Large intestine (tissue), 3 donors: ENCODE measurements at regions not wholly inside any gene's neighbourhood (a gene's known extent, or its start where the extent isn't known, plus 50 kb on each side); places are given as distances from the start of the nearest gene placed in this dataset.

Experiments used
- DNase-seq, 2 donors: peaks; one replicate each; pipeline versions ENCODE4 v3.0.0 to v3.0.0-alpha.2; 2013
- H3K27ac ChIP-seq: one replicate; pipeline ENCODE4 v1.5.1; 2013; ENCODE audit warnings: low read length
- H3K27me3 ChIP-seq: 2 replicates; pipeline ENCODE4 v1.6.1; 2013; ENCODE audit warnings: low read length; ENCODE audit not compliant: control insufficient read depth, insufficient read depth
- H3K36me3 ChIP-seq: 2 replicates; pipeline ENCODE4 v1.6.1; 2013; ENCODE audit warnings: low read length; ENCODE audit not compliant: control insufficient read depth, insufficient read depth
- H3K4me1 ChIP-seq: one replicate; pipeline ENCODE4 v1.6.1; 2013; ENCODE audit warnings: low read length; ENCODE audit not compliant: control insufficient read depth, insufficient read depth
- H3K4me3 ChIP-seq: one replicate; pipeline ENCODE4 v1.5.1; 2013; ENCODE audit warnings: low read length
- H3K9me3 ChIP-seq: one replicate; pipeline ENCODE4 v1.6.1; 2013; ENCODE audit warnings: mild to moderate bottlenecking, low read depth, low read length, moderate library complexity; ENCODE audit not compliant: control insufficient read depth
- WGBS: methylation state at CpG from one replicate; pipeline ENCODE4 v1.1.5; 2013; ENCODE audit warnings: low lambda C conversion rate; ENCODE audit not compliant: insufficient coverage; 5-methylcytosine and 5-hydroxymethylcytosine counted together

- no peak for DNase-seq
- H3K27me3 ChIP-seq = peaks cover 6% of the 10 kb centered on the region
Measured at GRCh38 chr20:23203951-23204730, 118.0 kb upstream of the CD93 start.

GRCh38 chr20:23203310-23203709, 117.2 kb upstream of the CD93 start:
- no peaks in the 10 kb centered on the region for H3K36me3 ChIP-seq
- no peak overlapping the region for H3K4me3 ChIP-seq
- H3K27me3 ChIP-seq = peaks cover 6% of the 10 kb centered on the region
- DNase-seq = no peak
- H3K4me1 ChIP-seq = peaks cover 7% of the 10 kb centered on the region
- WGBS = no CpG with 5 or more reads among the region's 2 CpGs
- no peaks in the 10 kb centered on the region for H3K9me3 ChIP-seq
- H3K27ac ChIP-seq = no peak overlapping the region

More at GRCh38 chr20:23203951-23204730, 118.0 kb upstream of the CD93 start:
- H3K9me3 ChIP-seq = no peaks in the 10 kb centered on the region
- peaks cover 7% of the 10 kb centered on the region for H3K4me1 ChIP-seq
- no peaks in the 10 kb centered on the region for H3K36me3 ChIP-seq
- H3K27ac ChIP-seq = no peak overlapping the region
- WGBS = 20% methylated on average over 1 of the region's 9 CpGs
- H3K4me3 ChIP-seq = no peak overlapping the region

GRCh38 chr20:23201658-23202057, 115.5 kb upstream of the CD93 start:
- Histone ChIP-seq H3K4me1 (peaks cover 7% of the 10 kb centered on the region), H3K9me3 (no peaks in the 10 kb centered on the region), H3K27me3 (peaks cover 6% of the 10 kb centered on the region), H3K36me3 (no peaks in the 10 kb centered on the region), H3K4me3 (no peak overlapping the region), H3K27ac (no peak overlapping the region)
- no peak for DNase-seq
- WGBS = 100% methylated on average over 3 of the region's 6 CpGs

DNA sequence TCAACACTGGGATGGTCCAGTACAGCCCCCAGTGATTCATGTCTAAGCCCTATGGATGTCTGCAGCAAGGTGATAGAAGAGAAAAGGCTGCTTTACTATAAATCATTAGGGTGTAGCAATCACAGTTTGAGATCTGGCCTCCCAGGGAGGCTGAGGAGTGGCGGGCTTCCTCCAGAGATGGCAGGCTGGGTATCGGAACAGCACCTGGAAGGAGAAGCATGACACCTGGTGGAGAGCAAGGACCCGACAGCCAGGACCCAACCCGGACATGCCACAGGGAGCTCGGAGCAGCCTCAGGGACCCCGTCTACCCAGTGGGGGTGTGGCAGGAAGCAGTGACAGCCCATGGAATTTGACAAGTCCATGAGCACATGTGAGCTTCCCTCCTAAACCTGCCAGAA, 114.8 kb upstream of the CD93 start:
- DNase-seq = peak; percentile 39 to 46

GRCh38 chr20:23200413-23200812, 114.3 kb upstream of the CD93 start:
- Histone ChIP-seq H3K27me3 (peaks cover 6% of the 10 kb centered on the region), H3K4me1 (no peaks in the 10 kb centered on the region), H3K4me3 (no peak overlapping the region), H3K9me3 (no peaks in the 10 kb centered on the region), H3K27ac (no peak overlapping the region), H3K36me3 (no peaks in the 10 kb centered on the region)
- 71% methylated on average over 1 of the region's 12 CpGs for WGBS
- no peak for DNase-seq

More for the DNA sequence above, 114.8 kb upstream of the CD93 start:
- H3K27ac ChIP-seq = no peak overlapping the region
- H3K4me3 ChIP-seq = no peak overlapping the region
- H3K36me3 ChIP-seq = no peaks in the 10 kb centered on the region
- no peaks in the 10 kb centered on the region for H3K9me3 ChIP-seq
- WGBS = no CpG with 5 or more reads among the region's 6 CpGs
- H3K4me1 ChIP-seq = peaks cover 2% of the 10 kb centered on the region
- H3K27me3 ChIP-seq = peaks cover 6% of the 10 kb centered on the region

DNA sequence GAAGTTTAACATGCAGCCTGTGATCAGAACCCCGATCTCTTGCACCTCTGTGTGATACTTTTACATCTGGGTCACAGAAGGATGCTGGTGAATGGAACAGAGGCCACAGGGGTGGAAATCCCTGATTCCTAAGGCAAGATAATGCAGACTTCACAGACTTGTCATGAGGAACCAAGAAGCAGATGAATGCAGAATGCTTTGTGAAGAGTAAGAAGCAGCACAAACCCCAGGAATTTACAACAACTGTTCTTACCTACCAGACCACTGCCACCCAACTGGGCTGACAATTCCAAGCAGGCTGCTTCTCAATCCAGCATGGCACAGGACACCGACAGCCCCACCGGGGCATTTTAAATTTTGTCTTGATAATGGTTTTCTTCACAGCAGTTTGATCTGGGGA, 113.2 kb upstream of the CD93 start:
- WGBS = no CpG with 5 or more reads among the region's 3 CpGs

DNA sequence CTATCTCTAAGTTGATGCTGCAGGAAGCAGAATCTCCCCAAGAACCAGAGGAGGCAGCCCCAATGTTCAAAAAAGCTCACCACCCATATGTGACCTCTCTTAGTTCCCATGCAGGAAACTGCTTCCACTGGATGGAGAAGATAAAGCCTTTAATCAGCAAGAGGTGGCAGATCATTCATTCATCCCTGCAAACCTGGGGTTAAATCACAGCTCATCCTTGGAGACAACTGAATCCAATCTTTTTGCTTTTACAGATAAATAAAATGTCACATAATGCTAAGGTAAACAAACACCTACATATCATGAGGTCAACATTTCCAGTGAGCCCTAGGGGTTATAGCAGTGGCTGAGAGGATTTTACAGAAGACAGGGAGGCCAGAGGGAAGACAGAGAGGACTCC, 112.7 kb upstream of the CD93 start:
- Histone ChIP-seq H3K36me3 (no peaks in the 10 kb centered on the region), H3K4me3 (no peak overlapping the region), H3K9me3 (no peaks in the 10 kb centered on the region), H3K27me3 (peaks cover 6% of the 10 kb centered on the region), H3K27ac (no peak overlapping the region), H3K4me1 (no peaks in the 10 kb centered on the region)
- DNase-seq = no peak

More for the DNA sequence above, 113.2 kb upstream of the CD93 start:
- no peaks in the 10 kb centered on the region for H3K9me3 ChIP-seq
- H3K4me3 ChIP-seq = no peak overlapping the region
- DNase-seq = no peak
- H3K27me3 ChIP-seq = peaks cover 6% of the 10 kb centered on the region
- H3K4me1 ChIP-seq = no peaks in the 10 kb centered on the region
- no peak overlapping the region for H3K27ac ChIP-seq
- H3K36me3 ChIP-seq = no peaks in the 10 kb centered on the region

DNA sequence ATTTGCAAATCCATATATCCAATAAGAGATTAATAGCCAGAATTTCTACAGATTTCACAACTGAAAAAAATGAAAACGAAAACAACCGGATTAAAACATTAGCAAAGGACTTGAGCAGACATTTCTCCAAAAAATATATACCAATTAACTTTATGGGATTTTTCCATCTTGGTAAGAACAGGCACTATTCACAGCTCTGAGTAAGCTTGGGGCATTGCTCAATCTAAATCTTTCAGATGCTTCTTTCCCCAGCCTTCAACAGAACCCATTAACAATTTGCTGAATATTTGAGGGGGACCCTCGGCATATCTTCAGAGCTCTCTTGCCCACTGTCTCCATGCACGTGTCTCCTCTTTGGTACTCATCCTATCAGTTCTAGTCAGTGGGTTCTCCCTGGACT, 111.7 kb upstream of the CD93 start:
- H3K36me3 ChIP-seq = no peaks in the 10 kb centered on the region
- H3K4me3 ChIP-seq = no peak overlapping the region
- peaks cover 6% of the 10 kb centered on the region for H3K27me3 ChIP-seq
- no peak for DNase-seq
- no peaks in the 10 kb centered on the region for H3K9me3 ChIP-seq
- H3K27ac ChIP-seq = no peak overlapping the region
- no peaks in the 10 kb centered on the region for H3K4me1 ChIP-seq
- 90% methylated on average over 2 of the region's 4 CpGs for WGBS

DNA sequence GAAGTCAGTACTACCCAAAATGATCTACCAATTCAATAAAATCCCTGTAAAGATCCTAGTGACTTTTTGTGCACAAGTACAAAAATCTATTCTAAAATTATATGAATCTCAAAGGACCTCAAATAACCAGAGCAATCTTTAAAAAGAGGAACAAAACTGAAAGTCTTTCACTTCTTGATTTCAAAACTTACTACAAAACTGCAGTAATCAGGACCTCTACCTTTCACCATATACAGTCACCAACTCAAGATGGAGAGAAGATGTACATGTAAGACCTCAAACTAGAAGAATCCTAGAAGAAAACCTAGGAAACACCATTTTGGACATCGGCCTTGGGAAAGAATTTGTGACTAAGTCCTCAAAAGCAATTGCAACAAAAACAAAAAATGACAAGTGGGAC, 109.5 kb upstream of the CD93 start:
- Histone ChIP-seq H3K4me1 (no peaks in the 10 kb centered on the region), H3K27ac (no peak overlapping the region), H3K4me3 (no peak overlapping the region), H3K27me3 (peaks cover 3% of the 10 kb centered on the region), H3K9me3 (no peaks in the 10 kb centered on the region), H3K36me3 (no peaks in the 10 kb centered on the region)
- no CpG with 5 or more reads among the region's 1 CpG for WGBS
- DNase-seq = no peak

GRCh38 chr20:23193801-23194384, 107.8 kb upstream of the CD93 start:
- DNase-seq = no peak
- WGBS = 100% methylated on average over 1 of the region's 5 CpGs
- Histone ChIP-seq H3K27ac (no peak overlapping the region), H3K4me3 (no peak overlapping the region), H3K9me3 (no peaks in the 10 kb centered on the region), H3K27me3 (no peaks in the 10 kb centered on the region), H3K36me3 (no peaks in the 10 kb centered on the region), H3K4me1 (no peaks in the 10 kb centered on the region)

DNA sequence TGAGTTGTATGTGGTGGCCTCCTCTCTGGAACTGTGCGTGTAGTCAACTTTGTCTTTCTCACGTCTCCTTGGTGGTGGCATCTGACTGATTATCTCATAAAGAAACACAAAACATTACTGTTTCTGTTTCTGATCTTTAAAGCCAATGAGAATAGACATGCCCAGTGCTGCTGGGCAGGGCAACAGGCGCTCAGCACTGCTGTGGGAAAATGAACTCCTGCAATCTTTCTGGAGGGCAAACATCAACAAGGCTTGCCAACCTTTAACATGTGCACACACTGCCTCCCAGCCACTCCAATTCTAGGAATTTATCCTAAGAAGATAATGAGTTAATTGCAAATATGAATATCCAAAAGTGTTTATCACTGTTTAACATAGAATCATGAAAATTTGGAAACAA, 106.3 kb upstream of the CD93 start:
- no peaks in the 10 kb centered on the region for H3K36me3 ChIP-seq
- no peak for DNase-seq
- peaks cover 3% of the 10 kb centered on the region for H3K9me3 ChIP-seq
- no peak overlapping the region for H3K27ac ChIP-seq
- no peaks in the 10 kb centered on the region for H3K27me3 ChIP-seq
- H3K4me1 ChIP-seq = no peaks in the 10 kb centered on the region
- H3K4me3 ChIP-seq = no peak overlapping the region
- no CpG with 5 or more reads among the region's 3 CpGs for WGBS
